ENCODE measurements at regions not wholly inside any gene's neighbourhood (a gene's known extent, or its start where the extent isn't known, plus 50 kb on each side); places are given as distances from the start of the nearest gene placed in this dataset.

GRCh38 chr2:191514613-191515012, 163.3 kb upstream of the NABP1 start:
- no peak for TF ChIP-seq CTCF (IDR thresholded peaks at IDR 0.05; ENCODE audit: low read depth, low read length)
- DNase-seq (ENCODE audit: extremely low read depth, low read depth), result no peak

GRCh38 chr2:191515551-191515950, 162.4 kb upstream of the NABP1 start:
- no peak for DNase-seq (ENCODE audit: extremely low read depth, low read depth)
- TF ChIP-seq CTCF (IDR thresholded peaks at IDR 0.05; ENCODE audit: low read depth, low read length), result no peak

- no peak for DNase-seq (ENCODE audit: extremely low read depth, low read depth)
Observed at GRCh38 chr2:191516260-191516659, 161.7 kb upstream of the NABP1 start.

GRCh38 chr2:191521608-191522208, 156.2 kb upstream of the NABP1 start:
- TF ChIP-seq CTCF (IDR thresholded peaks at IDR 0.05; ENCODE audit: low read depth, low read length), result peak; percentile 83
- no peak for DNase-seq (ENCODE audit: extremely low read depth, low read depth)

More at GRCh38 chr2:191516260-191516659, 161.7 kb upstream of the NABP1 start:
- no peak for TF ChIP-seq CTCF (IDR thresholded peaks at IDR 0.05; ENCODE audit: low read depth, low read length)

- no peak for TF ChIP-seq CTCF (IDR thresholded peaks at IDR 0.05; ENCODE audit: low read depth, low read length)
- no peak for DNase-seq (ENCODE audit: extremely low read depth, low read depth)
Observed at GRCh38 chr2:191522478-191523120, 155.3 kb upstream of the NABP1 start.

GRCh38 chr2:191526091-191526490, 151.8 kb upstream of the NABP1 start:
- DNase-seq (ENCODE audit: extremely low read depth, low read depth), result no peak
- TF ChIP-seq CTCF (IDR thresholded peaks at IDR 0.05; ENCODE audit: low read depth, low read length), result no peak

- no peak for DNase-seq (ENCODE audit: extremely low read depth, low read depth)
Observed at GRCh38 chr2:191526536-191526935, 151.4 kb upstream of the NABP1 start.

More at GRCh38 chr2:191526536-191526935, 151.4 kb upstream of the NABP1 start:
- TF ChIP-seq CTCF (IDR thresholded peaks at IDR 0.05; ENCODE audit: low read depth, low read length), result no peak
